ENCODE measurements at regions not wholly inside any gene's neighbourhood (a gene's known extent, or its start where the extent isn't known, plus 50 kb on each side); places are given as distances from the start of the nearest gene placed in this dataset.

- no peak for TF ChIP-seq POLR2A (IDR thresholded peaks at IDR 0.05)
- TF ChIP-seq, protein P1, sequence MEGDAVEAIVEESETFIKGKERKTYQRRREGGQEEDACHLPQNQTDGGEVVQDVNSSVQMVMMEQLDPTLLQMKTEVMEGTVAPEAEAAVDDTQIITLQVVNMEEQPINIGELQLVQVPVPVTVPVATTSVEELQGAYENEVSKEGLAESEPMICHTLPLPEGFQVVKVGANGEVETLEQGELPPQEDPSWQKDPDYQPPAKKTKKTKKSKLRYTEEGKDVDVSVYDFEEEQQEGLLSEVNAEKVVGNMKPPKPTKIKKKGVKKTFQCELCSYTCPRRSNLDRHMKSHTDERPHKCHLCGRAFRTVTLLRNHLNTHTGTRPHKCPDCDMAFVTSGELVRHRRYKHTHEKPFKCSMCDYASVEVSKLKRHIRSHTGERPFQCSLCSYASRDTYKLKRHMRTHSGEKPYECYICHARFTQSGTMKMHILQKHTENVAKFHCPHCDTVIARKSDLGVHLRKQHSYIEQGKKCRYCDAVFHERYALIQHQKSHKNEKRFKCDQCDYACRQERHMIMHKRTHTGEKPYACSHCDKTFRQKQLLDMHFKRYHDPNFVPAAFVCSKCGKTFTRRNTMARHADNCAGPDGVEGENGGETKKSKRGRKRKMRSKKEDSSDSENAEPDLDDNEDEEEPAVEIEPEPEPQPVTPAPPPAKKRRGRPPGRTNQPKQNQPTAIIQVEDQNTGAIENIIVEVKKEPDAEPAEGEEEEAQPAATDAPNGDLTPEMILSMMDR (IDR thresholded peaks at IDR 0.05): no peak
These were observed 87.3 kb upstream of the PCSK5 start for GRCh38 chr9:75803130-75803529.
